Immature natural killer cell (primary cell): ENCODE measurements at regions not wholly inside any gene's neighbourhood (a gene's known extent, or its start where the extent isn't known, plus 50 kb on each side); places are given as distances from the start of the nearest gene placed in this dataset.

Experiments
- DNase-seq, 3 donors: peaks; one replicate each; pipeline ENCODE4 v3.0.0; 2022; ENCODE audit warnings: mixed read lengths in 1 of 3
- H3K27ac Mint-ChIP-seq, 6 donors: one replicate each; pipeline ENCODE4 v1.8.0; 2020; ENCODE audit warnings: mixed read lengths in 6 of 6, mild to moderate bottlenecking in 5 of 6, inconsistent platforms in 4 of 6, moderate library complexity in 3 of 6
- H3K27me3 Mint-ChIP-seq, 3 donors: one replicate each; pipeline ENCODE4 v1.8.0; 2020 to 2021; ENCODE audit warnings: low read depth in 3 of 3, mild to moderate bottlenecking in 3 of 3, mixed read lengths in 3 of 3, moderate library complexity in 3 of 3, inconsistent platforms in 1 of 3
- H3K36me3 Mint-ChIP-seq, 3 donors: one replicate each; pipeline ENCODE4 v1.8.0; 2020; ENCODE audit warnings: mixed read lengths in 3 of 3, inconsistent platforms in 2 of 3, mild to moderate bottlenecking in 2 of 3
- H3K4me1 Mint-ChIP-seq, 2 donors: one replicate each; pipeline ENCODE4 v1.8.0; 2020; ENCODE audit warnings: inconsistent platforms in 2 of 2, mild to moderate bottlenecking in 2 of 2, mixed read lengths in 2 of 2, moderate library complexity in 1 of 2
- H3K4me3 Mint-ChIP-seq, 5 donors: one replicate each; pipeline ENCODE4 v1.8.0; 2020; ENCODE audit warnings: mild to moderate bottlenecking in 5 of 5, mixed read lengths in 5 of 5, inconsistent platforms in 3 of 5, moderate library complexity in 3 of 5
- H3K9me3 Mint-ChIP-seq, 6 donors: one replicate each; pipeline ENCODE4 v1.8.0; 2020; ENCODE audit warnings: mild to moderate bottlenecking in 6 of 6, mixed read lengths in 6 of 6, inconsistent platforms in 4 of 6, moderate library complexity in 3 of 6

GRCh38 chr2:133737242-133737993, 169.2 kb upstream of the NCKAP5 start:
- Mint-ChIP-seq H3K4me1 (no peaks in the 10 kb centered on the region), H3K27ac (no peak overlapping the region), H3K36me3 (no peaks in the 10 kb centered on the region), H3K4me3 (no peak overlapping the region), H3K27me3 (peaks cover 0 to 2% (median 0%) of the 10 kb centered on the region in 3 donors), H3K9me3 (peaks cover 0 to 12% (median 4%) of the 10 kb centered on the region in 6 donors)
- no peak for DNase-seq

- H3K9me3 Mint-ChIP-seq = peaks cover 0 to 19% (median 5%) of the 10 kb centered on the region in 6 donors
- H3K27me3 Mint-ChIP-seq = peaks cover 0 to 5% (median 3%) of the 10 kb centered on the region in 3 donors
- no peaks in the 10 kb centered on the region for H3K4me1 Mint-ChIP-seq
- H3K27ac Mint-ChIP-seq = no peak overlapping the region
- H3K36me3 Mint-ChIP-seq = no peaks in the 10 kb centered on the region
- no peak overlapping the region for H3K4me3 Mint-ChIP-seq
- no peak for DNase-seq
Observed at GRCh38 chr2:133739039-133739438, 170.8 kb upstream of the NCKAP5 start.

GRCh38 chr2:133740500-133740899, 172.2 kb upstream of the NCKAP5 start:
- no peaks in the 10 kb centered on the region for H3K36me3 Mint-ChIP-seq
- DNase-seq = no peak

DNA sequence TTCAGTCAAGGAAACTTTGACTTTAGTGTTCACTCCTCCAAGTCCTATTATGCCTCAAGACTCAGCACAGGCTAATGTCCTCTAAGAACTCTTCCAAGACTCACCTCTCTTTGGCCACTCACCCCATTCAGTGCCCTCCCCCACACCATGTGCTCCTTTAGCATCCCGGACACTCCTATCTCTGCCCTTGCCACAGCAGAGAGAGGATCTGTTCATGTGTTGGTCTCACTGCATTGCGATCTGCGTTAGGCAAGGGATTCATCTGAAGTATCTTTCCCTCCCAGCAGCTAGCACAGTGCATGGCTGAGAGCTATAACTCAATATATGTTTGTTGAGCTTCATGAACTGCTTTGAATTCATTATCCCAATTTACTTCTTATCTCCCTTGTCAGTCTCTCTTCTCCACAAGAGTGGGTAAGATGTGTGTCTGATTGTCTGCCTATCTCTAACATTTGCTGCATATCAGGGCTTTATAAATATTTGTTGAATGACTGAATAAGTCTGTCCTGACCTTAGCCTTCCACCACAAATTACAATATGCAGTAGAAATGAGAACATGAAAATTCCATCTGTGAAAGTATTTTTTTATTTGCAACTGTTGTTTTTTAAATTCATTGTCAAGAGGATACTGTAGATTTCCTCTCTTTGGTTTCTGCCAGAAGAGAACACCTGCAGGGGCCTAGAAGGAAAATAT, 179.9 kb upstream of the NCKAP5 start:
- H3K36me3 Mint-ChIP-seq = no peaks in the 10 kb centered on the region
- H3K27me3 Mint-ChIP-seq = peaks cover 2 to 4% (median 3%) of the 10 kb centered on the region in 3 donors
- H3K4me1 Mint-ChIP-seq = no peaks in the 10 kb centered on the region
- H3K4me3 Mint-ChIP-seq = no peak overlapping the region
- peaks cover 0 to 5% (median 2%) of the 10 kb centered on the region in 6 donors for H3K9me3 Mint-ChIP-seq
- DNase-seq = no peak
- H3K27ac Mint-ChIP-seq = no peak overlapping the region

More at GRCh38 chr2:133740500-133740899, 172.2 kb upstream of the NCKAP5 start:
- Mint-ChIP-seq H3K27me3 (peaks cover 0 to 5% (median 3%) of the 10 kb centered on the region in 3 donors), H3K9me3 (peaks cover 0 to 11% (median 4%) of the 10 kb centered on the region in 6 donors), H3K27ac (no peak overlapping the region), H3K4me3 (no peak overlapping the region), H3K4me1 (no peaks in the 10 kb centered on the region)

DNA sequence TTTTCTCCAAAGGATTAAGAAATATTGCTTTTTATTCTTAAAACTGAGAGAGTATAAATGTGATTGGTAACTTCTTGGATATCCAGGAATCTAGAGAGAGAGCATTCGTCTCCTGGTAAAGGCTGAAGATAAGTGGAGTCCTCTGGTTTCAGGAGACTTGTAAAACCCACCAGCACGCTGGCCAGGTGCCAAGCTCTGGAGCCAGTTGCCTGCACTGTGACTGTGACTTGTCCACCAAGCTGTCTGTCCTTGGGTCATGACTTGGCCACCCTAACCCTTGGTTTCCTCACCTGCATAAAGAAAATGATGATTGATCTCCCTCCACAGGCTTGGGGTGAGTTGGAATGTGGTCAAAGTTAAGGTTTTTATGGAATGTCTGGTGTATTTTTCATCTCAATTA, 185.4 kb upstream of the NCKAP5 start:
- Mint-ChIP-seq H3K27ac (no peak overlapping the region), H3K9me3 (peaks cover 0 to 8% (median 0%) of the 10 kb centered on the region in 6 donors), H3K4me1 (no peaks in the 10 kb centered on the region), H3K36me3 (no peaks in the 10 kb centered on the region), H3K27me3 (peaks cover 2 to 5% (median 4%) of the 10 kb centered on the region in 3 donors), H3K4me3 (no peak overlapping the region)
- DNase-seq = no peak

DNA sequence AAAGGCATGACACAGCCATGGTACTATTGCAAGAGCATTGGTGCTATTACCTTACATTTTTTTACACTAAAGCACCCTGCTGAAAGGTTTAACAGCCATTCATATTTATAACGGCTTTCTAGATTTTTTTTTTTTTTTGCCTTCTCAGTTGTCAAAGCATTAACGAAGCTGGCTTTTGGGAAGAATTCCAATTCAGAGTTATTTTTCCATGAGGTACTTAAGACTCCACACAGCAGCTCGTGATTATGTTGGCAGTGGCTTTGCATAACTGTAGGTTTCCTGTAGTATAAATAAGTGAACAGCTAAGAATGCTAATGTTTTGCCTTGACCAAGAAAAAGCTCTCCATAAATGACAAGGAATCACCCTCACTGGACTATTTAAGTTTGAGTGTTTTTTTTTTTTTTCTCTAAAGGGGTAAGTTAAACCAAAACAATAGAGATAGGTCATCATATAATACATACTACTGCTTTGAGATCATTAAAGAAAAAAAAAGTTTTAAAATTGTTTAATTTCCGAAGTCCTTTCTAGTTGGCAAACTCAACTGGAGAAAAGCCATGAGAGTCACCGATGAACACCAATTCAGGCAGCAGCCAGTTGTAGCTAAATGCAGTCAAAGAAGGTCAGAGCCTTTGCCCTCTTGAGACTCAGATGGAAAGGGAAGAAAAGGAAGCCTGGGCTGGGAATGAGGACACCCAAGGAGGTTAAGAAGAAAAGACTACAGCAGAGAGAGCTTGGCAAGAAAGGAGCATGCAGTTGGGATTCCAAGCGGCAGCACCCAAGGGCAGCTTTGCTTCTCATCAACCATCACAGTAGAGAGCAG, 187.4 kb upstream of the NCKAP5 start:
- no peaks in the 10 kb centered on the region for H3K36me3 Mint-ChIP-seq
- no peak for DNase-seq
- H3K9me3 Mint-ChIP-seq = peaks cover 0 to 6% (median 3%) of the 10 kb centered on the region in 6 donors
- no peak overlapping the region for H3K27ac Mint-ChIP-seq
- peaks cover 0 to 5% (median 3%) of the 10 kb centered on the region in 3 donors for H3K27me3 Mint-ChIP-seq
- H3K4me1 Mint-ChIP-seq = no peaks in the 10 kb centered on the region
- no peak overlapping the region for H3K4me3 Mint-ChIP-seq

- H3K4me3 Mint-ChIP-seq = no peak overlapping the region
- H3K9me3 Mint-ChIP-seq = peaks cover 0 to 6% (median 3%) of the 10 kb centered on the region in 6 donors
- no peaks in the 10 kb centered on the region for H3K4me1 Mint-ChIP-seq
- H3K27ac Mint-ChIP-seq = no peak overlapping the region
- DNase-seq = no peak
- peaks cover 0 to 7% (median 3%) of the 10 kb centered on the region in 3 donors for H3K27me3 Mint-ChIP-seq
- no peaks in the 10 kb centered on the region for H3K36me3 Mint-ChIP-seq
Observed at GRCh38 chr2:133756833-133757232, 188.6 kb upstream of the NCKAP5 start.

DNA sequence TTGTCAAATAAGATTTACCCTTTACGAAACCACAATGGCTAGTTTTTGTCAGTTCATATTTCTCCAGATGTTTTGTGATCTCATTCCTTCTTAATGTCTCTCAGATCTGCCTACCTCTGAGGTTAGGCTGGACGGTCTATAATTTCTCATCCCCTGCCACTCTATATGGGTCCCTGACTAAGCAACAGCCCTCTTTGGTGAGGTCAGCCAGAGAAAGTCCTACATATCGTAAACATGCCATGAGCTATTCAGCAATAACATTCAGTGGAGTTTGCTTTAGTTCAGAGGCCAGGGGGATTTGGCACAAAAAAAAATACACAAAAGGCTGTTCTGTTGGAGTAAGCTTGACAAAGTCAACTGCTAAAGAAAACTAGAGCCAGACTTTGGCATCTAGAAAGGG, 192.1 kb upstream of the NCKAP5 start:
- peaks cover 0 to 10% (median 4%) of the 10 kb centered on the region in 6 donors for H3K9me3 Mint-ChIP-seq
- H3K4me1 Mint-ChIP-seq = no peaks in the 10 kb centered on the region
- no peak overlapping the region for H3K27ac Mint-ChIP-seq
- H3K36me3 Mint-ChIP-seq = no peaks in the 10 kb centered on the region
- H3K27me3 Mint-ChIP-seq = peaks cover 0 to 7% (median 1%) of the 10 kb centered on the region in 3 donors
- DNase-seq = no peak
- H3K4me3 Mint-ChIP-seq = no peak overlapping the region

DNA sequence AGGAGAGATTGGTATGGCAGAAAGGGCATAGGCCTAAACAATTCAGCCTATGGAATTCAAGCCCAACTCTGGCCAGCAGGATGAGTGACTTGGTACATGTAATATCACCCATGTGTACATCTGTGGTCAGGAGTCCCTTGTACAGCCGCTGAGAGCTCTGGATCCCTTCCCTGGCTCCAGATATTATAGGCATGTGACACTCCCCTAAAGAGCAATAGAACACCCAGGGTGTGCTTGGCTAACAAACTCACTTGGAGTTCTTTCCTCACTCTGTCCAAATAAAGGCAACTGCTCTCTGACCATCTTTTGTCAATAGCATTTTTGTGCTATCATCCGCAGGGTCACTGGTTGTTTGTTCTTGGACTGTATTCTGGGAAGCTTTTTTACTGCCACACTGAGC, 197.4 kb upstream of the NCKAP5 start:
- DNase-seq = no peak
- Mint-ChIP-seq H3K4me3 (no peak overlapping the region), H3K27me3 (peaks cover 0 to 3% (median 1%) of the 10 kb centered on the region in 3 donors), H3K27ac (no peak overlapping the region), H3K4me1 (no peaks in the 10 kb centered on the region), H3K36me3 (no peaks in the 10 kb centered on the region), H3K9me3 (peaks cover 0 to 5% (median 3%) of the 10 kb centered on the region in 6 donors)

DNA sequence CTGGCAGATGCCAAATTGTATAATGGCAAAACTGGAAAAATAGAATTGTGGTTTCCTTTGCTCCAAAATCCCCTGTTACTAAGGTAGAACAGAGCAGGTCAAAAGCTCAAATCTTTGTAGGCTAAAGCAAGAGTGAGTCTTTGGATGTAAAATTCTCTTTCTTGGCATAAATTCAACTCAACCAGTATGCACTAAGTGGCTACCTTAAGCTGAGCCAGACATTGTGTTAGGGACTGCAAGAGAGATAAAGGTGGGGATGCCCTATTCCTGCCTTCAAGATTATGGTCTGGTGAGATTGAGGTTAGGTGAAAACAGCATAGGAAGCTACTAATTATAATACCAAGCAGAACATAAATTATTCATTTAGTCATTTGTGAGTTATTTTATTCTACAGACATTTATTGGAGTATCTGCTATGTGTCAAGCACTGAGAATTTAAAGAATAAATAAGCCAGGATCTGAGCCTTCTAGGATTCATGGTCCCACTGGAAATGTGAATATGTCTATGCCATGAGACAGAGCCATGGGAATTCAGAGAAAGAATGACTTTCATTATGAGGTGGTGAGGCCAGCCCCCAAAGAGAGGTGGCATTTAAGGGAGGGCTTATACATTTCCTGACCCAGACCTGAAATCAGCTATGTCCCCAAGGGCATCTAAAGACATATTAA, 198.0 kb upstream of the NCKAP5 start:
- Mint-ChIP-seq H3K27me3 (peaks cover 0 to 3% (median 1%) of the 10 kb centered on the region in 3 donors), H3K4me1 (no peaks in the 10 kb centered on the region), H3K9me3 (peaks cover 0 to 5% (median 3%) of the 10 kb centered on the region in 6 donors), H3K36me3 (no peaks in the 10 kb centered on the region), H3K27ac (no peak overlapping the region), H3K4me3 (no peak overlapping the region)
- no peak for DNase-seq

DNA sequence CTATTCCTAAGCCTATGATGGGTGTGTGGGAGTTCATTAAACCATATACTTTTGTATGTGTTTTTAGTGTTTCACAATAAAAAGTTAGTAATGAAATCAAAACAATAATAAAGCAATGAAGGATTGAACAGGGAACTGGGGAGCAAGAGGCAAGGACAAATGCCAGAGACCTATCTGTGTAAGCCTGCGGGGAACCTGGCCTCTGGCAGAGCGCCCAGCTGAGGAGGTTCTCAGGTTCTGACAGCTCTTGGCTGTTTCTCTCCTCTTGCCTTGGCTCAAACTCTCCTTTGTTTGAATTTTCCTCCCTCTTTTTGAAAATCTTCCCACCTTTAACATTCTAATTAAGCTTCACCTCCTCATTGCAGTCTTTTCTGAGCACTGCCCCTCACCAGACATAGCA, 200.0 kb upstream of the NCKAP5 start:
- no peaks in the 10 kb centered on the region for H3K4me1 Mint-ChIP-seq
- H3K27me3 Mint-ChIP-seq = peaks cover 0 to 3% (median 1%) of the 10 kb centered on the region in 3 donors
- H3K4me3 Mint-ChIP-seq = no peak overlapping the region
- no peak for DNase-seq
- H3K9me3 Mint-ChIP-seq = peaks cover 0 to 5% (median 0%) of the 10 kb centered on the region in 6 donors
- no peaks in the 10 kb centered on the region for H3K36me3 Mint-ChIP-seq
- H3K27ac Mint-ChIP-seq = no peak overlapping the region

- H3K9me3 Mint-ChIP-seq = peaks cover 0 to 5% (median 0%) of the 10 kb centered on the region in 6 donors
- no peak overlapping the region for H3K4me3 Mint-ChIP-seq
- no peaks in the 10 kb centered on the region for H3K36me3 Mint-ChIP-seq
- H3K27me3 Mint-ChIP-seq = peaks cover 0 to 3% (median 0%) of the 10 kb centered on the region in 3 donors
- no peak overlapping the region for H3K27ac Mint-ChIP-seq
- H3K4me1 Mint-ChIP-seq = no peaks in the 10 kb centered on the region
- DNase-seq = no peak
Observed at GRCh38 chr2:133768658-133769435, 200.6 kb upstream of the NCKAP5 start.
